GM18873 (cell line): ENCODE measurements at regions not wholly inside any gene's neighbourhood (a gene's known extent, or its start where the extent isn't known, plus 50 kb on each side); places are given as distances from the start of the nearest gene placed in this dataset.
"Not testable (repeated sequence)": the region's sequence is repeated elsewhere in the genome, so short reads cannot be mapped to it uniquely, and the experiment has no call there.

Experiments
- ATAC-seq: cut with Tn5 transposase; IDR thresholded peaks from one replicate; pipeline ENCODE4 v1.9.1; 2021; ENCODE audit warnings: mild to moderate bottlenecking, moderate library complexity, moderate number of reproducible peaks; ENCODE audit not compliant: unreplicated experiment, low FRiP score

GRCh38 chr5:67996596-67996995 is 219.0 kb upstream of the PIK3R1 start:
- ATAC-seq = no peak

DNA sequence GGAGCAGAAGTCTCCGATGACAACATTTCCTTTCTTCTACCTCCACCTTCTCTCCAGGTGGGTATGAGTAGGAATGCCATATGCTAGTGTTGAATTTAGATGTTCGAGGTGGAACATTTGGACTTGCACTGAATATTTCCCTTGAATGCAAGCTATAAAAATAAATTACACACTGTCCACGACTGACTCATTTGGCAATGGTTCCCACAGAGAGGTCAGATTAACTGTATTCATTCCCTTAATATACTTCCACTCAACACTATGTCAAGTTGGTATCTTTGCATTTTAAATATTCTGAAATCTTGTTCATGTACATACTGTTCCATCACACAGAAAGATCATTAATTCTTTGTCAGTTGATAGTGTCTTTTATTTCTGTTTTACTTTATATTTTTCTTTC is 222.6 kb upstream of the PIK3R1 start:
- ATAC-seq = no peak

DNA sequence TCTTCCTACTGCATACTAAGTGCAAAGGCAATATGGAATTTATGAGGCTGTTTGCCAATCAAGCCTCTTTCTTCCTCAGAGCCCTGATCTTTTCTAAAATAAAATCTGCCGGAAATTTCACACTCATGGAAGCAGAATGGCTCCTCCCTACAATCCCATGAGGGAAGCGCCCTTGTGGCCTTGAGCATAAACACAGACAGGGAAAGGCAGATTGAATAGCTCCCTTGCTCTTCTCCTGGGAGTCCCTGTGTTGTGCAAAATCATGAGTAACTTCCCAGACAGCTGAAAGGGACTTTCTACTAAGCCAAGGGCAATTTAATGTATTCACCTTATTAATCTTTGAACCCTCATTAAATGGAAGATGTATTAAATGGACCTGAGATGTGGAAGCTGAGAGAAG is 226.1 kb upstream of the PIK3R1 start:
- ATAC-seq = no peak

DNA sequence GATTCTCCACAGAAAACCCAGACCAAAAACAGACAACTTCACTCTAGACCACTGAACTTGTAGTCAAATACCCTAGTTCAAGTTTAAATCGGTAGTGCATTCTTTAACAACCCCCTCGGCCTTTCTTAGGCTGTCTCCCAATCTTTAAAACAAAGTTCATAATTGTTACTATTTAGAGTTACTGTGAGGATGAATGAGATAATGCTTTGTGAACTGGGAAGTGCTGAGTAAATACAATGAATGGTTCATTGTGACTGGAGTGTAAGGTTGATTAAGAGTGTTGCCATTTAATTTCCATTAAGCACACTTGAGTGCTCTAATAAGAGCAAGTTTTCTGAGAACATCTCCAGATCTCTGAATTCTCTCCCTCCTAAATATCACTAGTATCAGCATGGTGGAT is 228.8 kb upstream of the PIK3R1 start:
- no peak for ATAC-seq

DNA sequence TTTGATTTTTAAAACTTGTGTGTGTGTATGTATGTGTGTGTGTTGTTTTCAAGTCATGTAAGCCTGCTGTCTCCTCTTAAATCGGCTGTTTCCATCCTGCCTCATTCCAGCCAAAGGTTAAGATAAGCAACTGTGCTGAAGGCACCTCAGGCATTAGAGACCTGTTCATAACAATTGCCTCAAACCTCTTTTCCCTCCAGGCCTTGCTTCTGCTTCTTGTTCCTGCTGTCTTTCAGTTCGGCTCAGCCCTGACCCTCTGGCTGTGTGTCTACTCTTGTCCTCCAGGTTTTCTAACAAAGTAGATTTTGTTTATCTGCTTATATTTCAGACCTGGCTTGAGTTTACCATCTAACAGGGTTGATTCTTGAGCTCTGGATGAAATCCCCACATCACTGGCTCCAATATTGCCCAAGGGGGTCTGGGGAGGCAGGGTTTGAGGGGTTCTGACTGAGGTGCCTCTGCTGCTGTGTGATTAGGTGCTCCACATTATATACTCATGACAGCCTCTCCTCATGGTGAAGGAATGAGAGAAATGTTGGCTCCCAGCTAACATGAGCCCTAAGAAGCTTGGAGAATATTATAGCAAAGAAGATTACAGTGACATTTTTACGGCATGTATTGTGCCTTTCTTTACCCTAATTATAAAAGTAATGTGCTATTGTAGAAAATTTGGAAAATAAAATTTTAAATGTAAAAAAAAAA is 229.7 kb upstream of the PIK3R1 start:
- no peak for ATAC-seq

DNA sequence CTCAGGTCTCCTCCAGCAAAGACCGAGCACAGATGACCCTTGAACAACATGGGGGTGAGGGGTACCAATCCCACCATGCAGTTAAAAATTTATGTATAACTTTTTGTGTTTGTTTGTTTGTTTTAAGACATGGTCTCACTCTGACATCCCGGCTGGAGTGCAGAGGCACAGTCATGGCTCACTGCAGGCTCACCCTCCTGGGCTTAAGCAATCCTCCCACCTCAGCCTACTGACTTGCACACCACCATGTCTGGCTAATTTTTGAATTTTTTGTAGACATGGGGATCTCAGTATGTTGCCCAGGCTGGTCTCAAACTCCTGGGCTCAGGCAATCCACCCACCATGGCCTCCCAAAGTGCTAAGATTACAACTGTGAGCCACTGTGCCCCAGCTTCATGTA is 231.0 kb upstream of the PIK3R1 start:
- ATAC-seq = no peak

GRCh38 chr5:67983251-67984110 is 232.1 kb upstream of the PIK3R1 start:
- ATAC-seq = no peak

DNA sequence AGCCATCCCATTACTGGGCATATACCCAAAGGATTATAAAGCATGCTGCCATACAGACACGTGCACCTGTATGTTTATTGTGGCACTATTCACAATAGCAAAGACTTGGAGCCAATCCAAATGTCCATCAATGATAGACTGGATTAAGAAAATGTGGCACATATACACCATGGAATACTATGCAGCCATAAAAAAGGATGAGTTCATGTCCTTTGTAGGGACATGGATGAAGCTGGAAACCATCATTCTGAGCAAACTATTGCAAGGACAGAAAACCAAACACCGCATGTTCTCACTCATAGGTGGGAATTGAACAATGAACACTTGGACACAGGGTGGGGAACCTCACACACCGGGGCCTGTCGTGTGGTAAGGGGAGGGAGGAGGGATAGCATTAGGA is 233.4 kb upstream of the PIK3R1 start:
- not testable (repeated sequence) for ATAC-seq

GRCh38 chr5:67978171-67978570 is 237.4 kb upstream of the PIK3R1 start:
- no peak for ATAC-seq

DNA sequence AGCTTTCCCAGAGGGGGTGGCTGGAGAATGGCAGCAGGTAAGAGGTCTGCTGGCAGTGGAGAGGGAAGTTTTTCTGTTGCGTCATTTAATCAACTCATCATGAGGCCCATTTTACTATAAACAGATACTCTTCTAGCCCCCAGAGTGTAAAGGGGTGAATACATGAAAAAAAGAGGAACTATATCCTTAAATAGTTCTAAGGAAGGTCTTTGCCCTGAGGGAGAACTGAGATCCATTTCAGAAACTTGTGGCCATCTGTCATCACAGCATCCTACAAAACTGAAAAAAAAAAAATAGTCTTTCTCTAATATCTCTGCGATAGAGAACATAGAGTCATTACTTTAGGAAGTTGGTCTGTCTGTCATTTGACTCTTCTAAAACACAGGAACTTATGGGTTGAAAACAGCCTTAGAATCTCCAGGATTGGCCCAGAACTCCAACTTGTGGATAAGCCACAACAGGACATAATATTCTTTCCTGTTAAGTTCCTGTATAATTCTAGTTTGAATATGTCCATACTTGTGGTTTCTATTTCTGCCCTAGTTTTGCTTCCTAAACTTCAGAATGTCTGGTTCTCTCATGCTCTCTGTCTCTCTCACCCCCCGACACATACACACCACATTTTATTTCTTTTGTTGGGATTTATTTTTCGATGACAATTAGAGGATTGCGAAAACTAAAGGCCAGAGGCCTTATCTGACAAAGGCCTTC is 238.5 kb upstream of the PIK3R1 start:
- no peak for ATAC-seq

- ATAC-seq = no peak
Measured at GRCh38 chr5:67976181-67976580, 239.4 kb upstream of the PIK3R1 start.

DNA sequence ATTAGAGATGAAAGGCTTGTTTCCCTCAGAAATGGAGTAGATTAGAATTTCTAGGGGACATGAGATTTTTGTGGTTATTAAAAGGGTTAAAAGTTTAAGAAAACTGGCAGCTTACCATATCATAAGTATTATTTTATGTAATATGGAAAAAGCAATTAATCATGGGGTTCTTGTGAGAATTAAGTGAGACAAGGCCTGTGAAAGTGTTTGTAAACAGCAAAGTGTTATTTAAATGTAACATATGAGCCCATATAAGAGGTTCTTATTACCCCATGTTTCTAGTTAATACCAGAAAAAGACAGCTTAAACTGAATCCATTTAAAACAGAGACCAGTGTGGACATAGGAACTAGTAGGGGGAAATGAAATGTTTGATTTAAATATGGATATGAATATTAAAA is 241.1 kb upstream of the PIK3R1 start:
- ATAC-seq = no peak

GRCh38 chr5:67974054-67974453 is 241.5 kb upstream of the PIK3R1 start:
- ATAC-seq = no peak

DNA sequence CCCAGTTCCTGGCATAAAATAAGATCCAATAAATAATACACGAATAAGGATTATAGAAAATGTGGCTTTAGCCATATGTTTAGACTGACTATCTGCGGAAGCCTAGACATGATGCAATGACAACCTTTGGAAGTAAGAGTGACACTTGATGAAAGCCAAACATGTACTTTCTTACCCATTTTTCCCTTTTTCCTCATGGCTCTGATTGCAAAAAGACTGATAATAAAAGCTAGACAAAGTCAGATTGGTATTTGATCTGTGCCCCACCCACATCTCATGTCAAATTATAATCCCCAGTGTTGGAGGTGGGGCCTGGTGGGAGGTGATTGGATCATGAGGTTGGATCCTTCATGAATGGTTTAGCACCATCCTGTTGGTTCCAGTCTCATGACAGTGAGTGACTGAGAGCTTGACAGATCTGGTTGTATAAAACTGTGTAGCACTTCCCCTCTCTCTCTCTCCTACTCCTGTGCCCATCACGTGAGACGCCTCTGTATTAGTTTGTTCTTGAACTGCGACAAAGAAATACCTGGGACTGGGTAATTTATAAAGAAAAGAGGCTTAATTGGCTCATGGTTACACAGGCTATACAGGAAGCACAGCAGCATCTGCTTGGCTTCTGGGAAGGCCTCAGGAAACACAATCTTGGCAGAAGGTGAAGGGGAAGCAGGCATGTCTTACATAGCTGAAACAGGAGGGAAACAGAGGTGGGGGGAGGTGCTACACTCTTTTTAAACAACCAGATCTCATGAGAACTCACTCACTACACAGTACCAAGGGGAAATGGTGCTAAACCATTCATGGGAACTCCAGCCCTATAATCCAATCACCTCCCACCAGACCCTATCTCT is 243.4 kb upstream of the PIK3R1 start:
- ATAC-seq = no peak

GRCh38 chr5:67971223-67971830 is 244.2 kb upstream of the PIK3R1 start:
- no peak for ATAC-seq

GRCh38 chr5:67969631-67970030 is 245.9 kb upstream of the PIK3R1 start:
- ATAC-seq = no peak

- no peak for ATAC-seq
Measured at GRCh38 chr5:67969176-67969575, 246.4 kb upstream of the PIK3R1 start.

DNA sequence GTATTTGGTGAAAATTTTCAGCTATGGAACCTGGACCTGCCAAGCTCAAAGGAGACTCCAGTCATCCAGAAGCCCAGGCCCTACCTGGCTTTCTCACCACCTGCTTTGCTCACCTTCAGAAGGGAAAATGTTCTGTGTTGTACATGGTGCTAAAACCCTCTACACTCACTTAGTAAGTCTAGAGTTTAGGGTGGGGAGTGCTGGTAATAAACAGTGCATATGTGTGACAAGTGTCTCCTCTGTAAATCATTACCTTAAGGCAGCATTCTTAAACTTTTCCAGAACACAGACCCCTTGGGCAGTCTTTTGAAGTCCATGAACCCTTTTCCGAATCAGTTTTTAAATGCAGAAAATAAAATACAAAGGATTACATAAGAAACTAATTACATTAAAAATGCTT is 248.8 kb upstream of the PIK3R1 start:
- no peak for ATAC-seq

DNA sequence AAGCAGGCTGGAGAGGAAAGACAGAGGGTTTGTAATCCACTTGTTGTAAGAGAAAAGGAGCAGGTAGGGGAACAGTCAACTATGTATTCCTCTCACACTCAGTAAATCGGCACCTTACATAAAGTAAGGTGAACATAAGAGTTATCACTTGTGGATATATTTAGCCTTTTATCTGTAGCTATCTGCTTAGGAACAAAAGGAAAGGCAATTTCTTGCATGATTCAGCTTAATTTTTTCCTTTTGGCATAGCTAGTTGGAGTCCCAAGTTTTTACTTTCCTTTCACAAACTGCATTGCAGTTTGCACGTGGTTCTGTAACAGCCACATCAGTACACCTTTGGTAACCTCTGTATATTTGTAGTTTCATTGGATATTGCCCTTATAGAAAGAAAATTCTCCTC is 250.9 kb upstream of the PIK3R1 start:
- ATAC-seq = no peak
